ENCODE measurements at regions not wholly inside any gene's neighbourhood (a gene's known extent, or its start where the extent isn't known, plus 50 kb on each side); places are given as distances from the start of the nearest gene placed in this dataset.
"Not testable (repeated sequence)": the region's sequence is repeated elsewhere in the genome, so short reads cannot be mapped to it uniquely, and the experiment has no call there.

DNA sequence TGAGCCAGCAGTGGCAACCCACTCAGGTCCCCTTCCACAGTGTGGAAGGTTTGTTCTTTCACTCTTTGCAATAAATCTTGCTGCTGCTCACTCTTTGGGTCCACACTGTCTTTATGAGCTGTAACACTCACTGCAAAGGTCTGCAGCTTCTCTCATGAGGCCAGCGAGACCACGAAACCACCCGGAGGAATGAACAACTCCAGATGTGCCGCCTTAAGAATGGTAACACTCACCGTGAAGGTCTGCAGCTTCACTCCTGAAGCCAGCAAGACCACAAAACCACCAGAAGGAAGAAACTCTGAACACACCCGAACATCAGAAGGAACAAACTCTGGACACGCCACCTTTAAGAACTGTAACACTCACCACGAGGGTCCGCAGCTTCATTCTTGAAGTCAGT, 174.9 kb downstream of the ADAM29 start:
- TF ChIP-seq NR3C1 (IDR thresholded peaks at IDR 0.05); USF2 (IDR thresholded peaks at IDR 0.05); MAFK (IDR thresholded peaks at IDR 0.05; ENCODE audit: partially characterized antibody); BHLHE40 (IDR thresholded peaks at IDR 0.05; ENCODE audit: low read depth, low read length); MAZ (IDR thresholded peaks at IDR 0.05; ENCODE audit: borderline replicate concordance, low read depth, low read length); POLR2A (IDR thresholded peaks at IDR 0.05; ENCODE audit: low read length); RFX5 (IDR thresholded peaks at IDR 0.05); MAX (IDR thresholded peaks at IDR 0.05); CBX8 (IDR thresholded peaks at IDR 0.05); SMC3 (IDR thresholded peaks at IDR 0.05); BCL3 (IDR thresholded peaks at IDR 0.05): not testable (repeated sequence)
- TF ChIP-seq, protein P1, sequence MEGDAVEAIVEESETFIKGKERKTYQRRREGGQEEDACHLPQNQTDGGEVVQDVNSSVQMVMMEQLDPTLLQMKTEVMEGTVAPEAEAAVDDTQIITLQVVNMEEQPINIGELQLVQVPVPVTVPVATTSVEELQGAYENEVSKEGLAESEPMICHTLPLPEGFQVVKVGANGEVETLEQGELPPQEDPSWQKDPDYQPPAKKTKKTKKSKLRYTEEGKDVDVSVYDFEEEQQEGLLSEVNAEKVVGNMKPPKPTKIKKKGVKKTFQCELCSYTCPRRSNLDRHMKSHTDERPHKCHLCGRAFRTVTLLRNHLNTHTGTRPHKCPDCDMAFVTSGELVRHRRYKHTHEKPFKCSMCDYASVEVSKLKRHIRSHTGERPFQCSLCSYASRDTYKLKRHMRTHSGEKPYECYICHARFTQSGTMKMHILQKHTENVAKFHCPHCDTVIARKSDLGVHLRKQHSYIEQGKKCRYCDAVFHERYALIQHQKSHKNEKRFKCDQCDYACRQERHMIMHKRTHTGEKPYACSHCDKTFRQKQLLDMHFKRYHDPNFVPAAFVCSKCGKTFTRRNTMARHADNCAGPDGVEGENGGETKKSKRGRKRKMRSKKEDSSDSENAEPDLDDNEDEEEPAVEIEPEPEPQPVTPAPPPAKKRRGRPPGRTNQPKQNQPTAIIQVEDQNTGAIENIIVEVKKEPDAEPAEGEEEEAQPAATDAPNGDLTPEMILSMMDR (IDR thresholded peaks at IDR 0.05) = not testable (repeated sequence)
- TF ChIP-seq, protein P2, sequence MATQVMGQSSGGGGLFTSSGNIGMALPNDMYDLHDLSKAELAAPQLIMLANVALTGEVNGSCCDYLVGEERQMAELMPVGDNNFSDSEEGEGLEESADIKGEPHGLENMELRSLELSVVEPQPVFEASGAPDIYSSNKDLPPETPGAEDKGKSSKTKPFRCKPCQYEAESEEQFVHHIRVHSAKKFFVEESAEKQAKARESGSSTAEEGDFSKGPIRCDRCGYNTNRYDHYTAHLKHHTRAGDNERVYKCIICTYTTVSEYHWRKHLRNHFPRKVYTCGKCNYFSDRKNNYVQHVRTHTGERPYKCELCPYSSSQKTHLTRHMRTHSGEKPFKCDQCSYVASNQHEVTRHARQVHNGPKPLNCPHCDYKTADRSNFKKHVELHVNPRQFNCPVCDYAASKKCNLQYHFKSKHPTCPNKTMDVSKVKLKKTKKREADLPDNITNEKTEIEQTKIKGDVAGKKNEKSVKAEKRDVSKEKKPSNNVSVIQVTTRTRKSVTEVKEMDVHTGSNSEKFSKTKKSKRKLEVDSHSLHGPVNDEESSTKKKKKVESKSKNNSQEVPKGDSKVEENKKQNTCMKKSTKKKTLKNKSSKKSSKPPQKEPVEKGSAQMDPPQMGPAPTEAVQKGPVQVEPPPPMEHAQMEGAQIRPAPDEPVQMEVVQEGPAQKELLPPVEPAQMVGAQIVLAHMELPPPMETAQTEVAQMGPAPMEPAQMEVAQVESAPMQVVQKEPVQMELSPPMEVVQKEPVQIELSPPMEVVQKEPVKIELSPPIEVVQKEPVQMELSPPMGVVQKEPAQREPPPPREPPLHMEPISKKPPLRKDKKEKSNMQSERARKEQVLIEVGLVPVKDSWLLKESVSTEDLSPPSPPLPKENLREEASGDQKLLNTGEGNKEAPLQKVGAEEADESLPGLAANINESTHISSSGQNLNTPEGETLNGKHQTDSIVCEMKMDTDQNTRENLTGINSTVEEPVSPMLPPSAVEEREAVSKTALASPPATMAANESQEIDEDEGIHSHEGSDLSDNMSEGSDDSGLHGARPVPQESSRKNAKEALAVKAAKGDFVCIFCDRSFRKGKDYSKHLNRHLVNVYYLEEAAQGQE (IDR thresholded peaks at IDR 0.05) = not testable (repeated sequence)
